GM10248 (cell line): ENCODE measurements at regions not wholly inside any gene's neighbourhood (a gene's known extent, or its start where the extent isn't known, plus 50 kb on each side); places are given as distances from the start of the nearest gene placed in this dataset.

Source experiments
- CTCF ChIA-PET: fragments of 300-600 bp; sonication (Branson Sonifier 250); formaldehyde crosslinking; extraction: SDS; loops from one replicate; lab custom pipeline; 2021; ENCODE audit warnings: antibody characterized with exemption; lab: Yijun Ruan, JAX
- POLR2A ChIA-PET: fragments of 350-650 bp; sonication (Branson Sonifier 250); formaldehyde crosslinking; extraction: SDS; loops from one replicate; lab custom pipeline; 2020; ENCODE audit warnings: antibody characterized with exemption; lab: Yijun Ruan, JAX
- DNase-seq: peaks from one replicate; pipeline ENCODE4 v3.0.0; 2012; ENCODE audit errors: extremely low spot score
- CTCF ChIP-seq: IDR thresholded peaks from 2 replicates; pipeline ENCODE4 v1.5.1; 2012; ENCODE audit warnings: mild to moderate bottlenecking, low read depth; ENCODE audit errors: extremely low read depth, missing control alignments, control extremely low read depth

- CTCF ChIA-PET, result no interaction called here
- POLR2A ChIA-PET, result no interaction called here
- DNase-seq, result no peak
- TF ChIP-seq CTCF, result no peak
These were observed 324.8 kb downstream of the COL11A1 start for GRCh38 chr1:102783487-102783886.

GRCh38 chr1:102782144-102782543 lies 326.2 kb downstream of the COL11A1 start:
- ChIA-PET POLR2A (no interaction called here), CTCF (no interaction called here)
- DNase-seq, result no peak
- no peak for TF ChIP-seq CTCF

- no peak for DNase-seq
- ChIA-PET POLR2A (no interaction called here), CTCF (interaction anchor here (1.1 to 2.2 kb wide), 3 partner anchors 9 to 24 kb away, joined by 3 to 9 read pairs (median 3); no protein-coding TSS in a partner anchor)
- TF ChIP-seq CTCF, result no peak
These were observed 332.3 kb downstream of the COL11A1 start for GRCh38 chr1:102776071-102776470.

- CTCF ChIA-PET, result interaction anchor here (1.3 kb wide), 1 partner anchor 21 kb away, joined by 3 read pairs; no protein-coding TSS in a partner anchor
- POLR2A ChIA-PET, result no interaction called here
- TF ChIP-seq CTCF, result no peak
- no peak for DNase-seq
These were observed 335.5 kb downstream of the COL11A1 start for GRCh38 chr1:102772831-102773230.

GRCh38 chr1:102758418-102758817 lies 349.9 kb downstream of the COL11A1 start:
- ChIA-PET POLR2A (no interaction called here), CTCF (no interaction called here)
- no peak for DNase-seq
- no peak for TF ChIP-seq CTCF

- ChIA-PET CTCF (no interaction called here), POLR2A (no interaction called here)
- no peak for TF ChIP-seq CTCF
- DNase-seq, result no peak
These were observed 351.0 kb downstream of the COL11A1 start for GRCh38 chr1:102757363-102757762.

- ChIA-PET POLR2A (no interaction called here), CTCF (no interaction called here)
- no peak for DNase-seq
- TF ChIP-seq CTCF, result no peak
These were observed 357.2 kb downstream of the COL11A1 start for GRCh38 chr1:102751111-102751510.
